GM23338 (cell line): ENCODE measurements at regions not wholly inside any gene's neighbourhood (a gene's known extent, or its start where the extent isn't known, plus 50 kb on each side); places are given as distances from the start of the nearest gene placed in this dataset.

ENCODE experiments used
- ATAC-seq: fragments of 200-7000 bp; cut with Tn5 transposase; 3 replicates; pipeline ENCODE4 v1.9.1; 2020
- DNase-seq: peaks from one replicate; pipeline ENCODE4 v3.0.0-alpha.2; 2015; ENCODE audit warnings: low spot score
- H2AFZ ChIP-seq: fragments of 200-600 bp; sonication (generic); 2 replicates; pipeline ENCODE4 v1.8.0; 2016; ENCODE audit warnings: antibody characterized with exemption, mild to moderate bottlenecking, moderate library complexity
- H3F3A ChIP-seq: fragments of 200-600 bp; sonication (generic); replicated peaks from 2 replicates; pipeline ENCODE4 v1.8.0; 2017; ENCODE audit warnings: antibody characterized with exemption, mixed run types, low read depth
- H3K27ac ChIP-seq: fragments of 200-600 bp; sonication (generic); 2 replicates; pipeline ENCODE4 v1.6.1; 2016; ENCODE audit warnings: low read depth
- H3K27me3 ChIP-seq: fragments of 200-600 bp; sonication (generic); 2 replicates; pipeline ENCODE4 v1.8.0; 2016; ENCODE audit warnings: mild to moderate bottlenecking, mixed run types, moderate library complexity; ENCODE audit not compliant: insufficient read depth
- H3K36me3 ChIP-seq: fragments of 200-600 bp; sonication (generic); 2 replicates; pipeline ENCODE4 v1.8.0; 2016; ENCODE audit warnings: mild to moderate bottlenecking; ENCODE audit not compliant: insufficient read depth
- H3K4me1 ChIP-seq: fragments of 200-600 bp; sonication (generic); 2 replicates; pipeline ENCODE4 v1.8.0; 2016; ENCODE audit warnings: mild to moderate bottlenecking, moderate library complexity; ENCODE audit not compliant: insufficient read depth
- H3K4me2 ChIP-seq: fragments of 200-600 bp; sonication (generic); 2 replicates; pipeline ENCODE4 v1.7.1; 2017; ENCODE audit warnings: mixed run types
- H3K4me3 ChIP-seq: fragments of 200-600 bp; sonication (generic); 2 replicates; pipeline ENCODE4 v1.6.1; 2016; ENCODE audit warnings: mixed run types
- H3K79me2 ChIP-seq: fragments of 200-600 bp; sonication (generic); replicated peaks from 2 replicates; pipeline ENCODE4 v1.8.0; 2017; ENCODE audit warnings: mild to moderate bottlenecking; ENCODE audit not compliant: insufficient read depth
- H3K9me2 ChIP-seq: fragments of 200-600 bp; sonication (generic); 2 replicates; pipeline ENCODE4 v1.8.0; 2017; ENCODE audit not compliant: insufficient read depth
- H4K20me1 ChIP-seq: fragments of 200-600 bp; sonication (generic); replicated peaks from 2 replicates; pipeline ENCODE4 v1.8.0; 2017; ENCODE audit warnings: mild to moderate bottlenecking; ENCODE audit not compliant: insufficient read depth
- H3K27ac Mint-ChIP-seq: 2 replicates; pipeline ENCODE4 v1.8.0; 2020; ENCODE audit warnings: inconsistent platforms, mild to moderate bottlenecking, moderate library complexity, mixed read lengths
- H3K27me3 Mint-ChIP-seq: 3 replicates; pipeline ENCODE4 v1.8.0; 2022; ENCODE audit warnings: low read depth, mild to moderate bottlenecking, moderate library complexity, mixed read lengths, inconsistent platforms; ENCODE audit not compliant: insufficient read depth, poor library complexity
- H3K36me3 Mint-ChIP-seq: 3 replicates; pipeline ENCODE4 v1.8.0; 2021; ENCODE audit warnings: low read depth, mild to moderate bottlenecking, inconsistent platforms, moderate library complexity, mixed read lengths
- H3K4me1 Mint-ChIP-seq: 3 replicates; pipeline ENCODE4 v1.8.0; 2020; ENCODE audit warnings: mild to moderate bottlenecking, inconsistent platforms, mixed read lengths
- H3K4me3 Mint-ChIP-seq: 3 replicates; pipeline ENCODE4 v1.8.0; 2021; ENCODE audit warnings: moderate library complexity, mild to moderate bottlenecking, inconsistent platforms, mixed read lengths
- H3K9me3 Mint-ChIP-seq: 3 replicates; pipeline ENCODE4 v1.8.0; 2020; ENCODE audit warnings: moderate library complexity, mild to moderate bottlenecking, inconsistent platforms, mixed read lengths
- CREB1 ChIP-seq: fragments of 250-450 bp; sonication (Bioruptor Pico); IDR thresholded peaks from 2 replicates; pipeline ENCODE4 v1.5.0; 2020; ENCODE audit warnings: low read depth, mild to moderate bottlenecking, moderate library complexity
- CTCF ChIP-seq, 2 experiments: fragments of 200-600 bp in 1 of 2; sonication (generic) in 1 of 2; conservative IDR thresholded peaks; 2 replicates each; pipeline versions ENCODE4 v1.5.1 to v1.6.1; 2016 to 2017; ENCODE audit warnings: antibody characterized with exemption in 2 of 2, low read depth in 2 of 2, mild to moderate bottlenecking in 2 of 2, moderate library complexity in 1 of 2
- ETS1 ChIP-seq: IDR thresholded peaks from 2 replicates; pipeline ENCODE4 v1.6.1; 2016; ENCODE audit warnings: antibody characterized with exemption
- EZH2 ChIP-seq: fragments of 200-600 bp; sonication (generic); IDR thresholded peaks from one replicate; pipeline ENCODE4 v1.8.0; 2017; ENCODE audit warnings: antibody characterized with exemption, mild to moderate bottlenecking, low read depth; ENCODE audit not compliant: unreplicated experiment
- EZH2phosphoT487 ChIP-seq: fragments of 200-600 bp; sonication (generic); IDR thresholded peaks from one replicate; pipeline ENCODE4 v1.8.1; 2018; ENCODE audit warnings: antibody characterized with exemption; ENCODE audit not compliant: unreplicated experiment
- JUNB ChIP-seq: IDR thresholded peaks from one replicate; pipeline ENCODE4 v1.6.1; 2016; ENCODE audit warnings: antibody characterized with exemption; ENCODE audit not compliant: unreplicated experiment
- NANOG ChIP-seq: IDR thresholded peaks from 2 replicates; pipeline ENCODE4 v1.6.1; 2016; ENCODE audit warnings: antibody characterized with exemption, borderline replicate concordance
- POLR2AphosphoS5 ChIP-seq: IDR thresholded peaks from 2 replicates; pipeline ENCODE4 v1.6.1; 2016; ENCODE audit warnings: antibody characterized with exemption, low read depth
- REST ChIP-seq: IDR thresholded peaks from one replicate; pipeline ENCODE4 v1.6.1; 2018; ENCODE audit warnings: antibody characterized with exemption; ENCODE audit not compliant: unreplicated experiment
- STAT1 ChIP-seq: IDR thresholded peaks from one replicate; pipeline ENCODE4 v1.6.1; 2016; ENCODE audit warnings: antibody characterized with exemption; ENCODE audit not compliant: unreplicated experiment
- ZNF331 ChIP-seq: fragments of 250-450 bp; sonication (Bioruptor Pico); IDR thresholded peaks from 2 replicates; pipeline ENCODE4 v1.5.0; 2020; ENCODE audit warnings: low read depth, mild to moderate bottlenecking, moderate library complexity
- ZNF462 ChIP-seq: fragments of 250-450 bp; sonication (Bioruptor Pico); IDR thresholded peaks from 2 replicates; pipeline ENCODE4 v1.5.0; 2020; ENCODE audit warnings: mild to moderate bottlenecking, moderate library complexity

GRCh38 chr15:36401586-36401966 is 177.8 kb upstream of the CDIN1 start:
- H2AFZ ChIP-seq = no peak overlapping the region
- Mint-ChIP-seq H3K4me3 (no peak overlapping the region), H3K36me3 (no peaks in the 10 kb centered on the region), H3K9me3 (no peaks in the 10 kb centered on the region), H3K4me1 (peaks cover 29% of the 10 kb centered on the region), H3K27me3 (no peaks in the 10 kb centered on the region), H3K27ac (no peak overlapping the region)
- H3K9me2 ChIP-seq = no peaks in the 10 kb centered on the region
- no peaks in the 10 kb centered on the region for H3F3A ChIP-seq
- ATAC-seq (no peak), DNase-seq (no peak)
- H3K27ac ChIP-seq = no peak overlapping the region
- no peak overlapping the region for H3K4me3 ChIP-seq
- H3K4me1 ChIP-seq = peaks cover 24% of the 10 kb centered on the region
- TF ChIP-seq ZNF462 (CRISPR knock-in tag) (no peak), CREB1 (CRISPR knock-in tag) (no peak), ZNF331 (CRISPR knock-in tag) (no peak), JUNB (no peak), STAT1 (no peak), CTCF (conservative IDR thresholded peaks at IDR 0.05; ENCODE audit: low read depth in 2 of 2) (no peak), REST (no peak), EZH2 (no peak), NANOG (no peak), EZH2phosphoT487 (no peak), ETS1 (no peak), POLR2AphosphoS5 (no peak)
- H3K27me3 ChIP-seq = no peaks in the 10 kb centered on the region
- no peak overlapping the region for H3K4me2 ChIP-seq
- H3K36me3 ChIP-seq = no peaks in the 10 kb centered on the region
- no peaks in the 10 kb centered on the region for H3K79me2 ChIP-seq
- no peaks in the 10 kb centered on the region for H4K20me1 ChIP-seq
